Calu3 (cell line): ENCODE measurements at regions not wholly inside any gene's neighbourhood (a gene's known extent, or its start where the extent isn't known, plus 50 kb on each side); places are given as distances from the start of the nearest gene placed in this dataset.

ENCODE experiments used
- BruUV-seq: library from RNA; stranded (reverse); fragments of 400-500 nt; replicated peaks from 2 replicates; lab custom pipeline; 2021; lab: Mats Ljungman, UMichigan
- CTCF ChIA-PET: fragments of 300-600 bp; sonication (Branson Sonifier 250); formaldehyde crosslinking; loops from one replicate; lab custom pipeline; 2022; ENCODE audit warnings: antibody characterized with exemption; lab: Charles Lee
- DNase-seq: peaks from one replicate; pipeline ENCODE4 v3.0.0; 2022
- H3K27ac Mint-ChIP-seq: one replicate; pipeline ENCODE4 v1.8.0; 2022; ENCODE audit warnings: mixed read lengths; ENCODE audit not compliant: unreplicated experiment
- H3K27me3 Mint-ChIP-seq: one replicate; pipeline ENCODE4 v1.8.0; 2022; ENCODE audit warnings: mixed read lengths; ENCODE audit not compliant: unreplicated experiment
- H3K36me3 Mint-ChIP-seq: one replicate; pipeline ENCODE4 v1.8.0; 2022; ENCODE audit warnings: mild to moderate bottlenecking, moderate library complexity, mixed read lengths; ENCODE audit not compliant: insufficient read depth, unreplicated experiment
- H3K4me1 Mint-ChIP-seq: one replicate; pipeline ENCODE4 v1.8.0; 2022; ENCODE audit warnings: mild to moderate bottlenecking, low read depth, mixed read lengths; ENCODE audit not compliant: unreplicated experiment
- H3K4me3 Mint-ChIP-seq: one replicate; pipeline ENCODE4 v1.8.0; 2022; ENCODE audit warnings: mild to moderate bottlenecking, low read depth, moderate library complexity, mixed read lengths; ENCODE audit not compliant: unreplicated experiment
- H3K9me3 Mint-ChIP-seq: one replicate; pipeline ENCODE4 v1.8.0; 2022; ENCODE audit warnings: low read depth, mixed read lengths; ENCODE audit not compliant: unreplicated experiment
- intact Hi-C: fragments of 100-400 bp; cut with micrococcal nuclease; formaldehyde crosslinking; loops from one replicate; pipeline ENCODE4 v1.10.0; 2022; ENCODE audit not compliant: unreplicated experiment
- TF ChIP-seq, protein P1 (sequence below): fragments of 200-600 bp; IDR thresholded peaks from one replicate; pipeline ENCODE4 v1.8.0; 2022; ENCODE audit warnings: antibody characterized with exemption; ENCODE audit not compliant: unreplicated experiment

DNA sequence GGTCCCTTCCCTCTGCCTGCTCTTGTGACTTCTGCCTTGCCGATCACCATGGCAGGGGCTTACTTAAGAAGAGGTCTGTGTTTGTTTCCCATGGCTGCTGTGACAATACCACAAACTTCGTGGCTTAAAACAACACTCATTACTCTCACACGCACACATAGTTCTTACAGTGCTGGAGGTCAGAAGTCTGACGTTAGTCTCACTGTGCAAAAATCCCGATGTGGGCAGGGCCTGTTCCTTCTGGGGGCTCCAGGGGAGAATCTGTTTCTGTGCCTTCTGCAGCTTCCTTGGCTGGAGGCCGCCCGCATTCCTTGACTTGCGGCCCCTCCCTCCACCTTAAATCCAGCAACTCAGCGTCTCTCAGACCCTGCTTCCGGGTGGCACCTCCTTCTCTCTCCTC is 249.2 kb upstream of the GSE1 start:
- TF ChIP-seq, protein P1, sequence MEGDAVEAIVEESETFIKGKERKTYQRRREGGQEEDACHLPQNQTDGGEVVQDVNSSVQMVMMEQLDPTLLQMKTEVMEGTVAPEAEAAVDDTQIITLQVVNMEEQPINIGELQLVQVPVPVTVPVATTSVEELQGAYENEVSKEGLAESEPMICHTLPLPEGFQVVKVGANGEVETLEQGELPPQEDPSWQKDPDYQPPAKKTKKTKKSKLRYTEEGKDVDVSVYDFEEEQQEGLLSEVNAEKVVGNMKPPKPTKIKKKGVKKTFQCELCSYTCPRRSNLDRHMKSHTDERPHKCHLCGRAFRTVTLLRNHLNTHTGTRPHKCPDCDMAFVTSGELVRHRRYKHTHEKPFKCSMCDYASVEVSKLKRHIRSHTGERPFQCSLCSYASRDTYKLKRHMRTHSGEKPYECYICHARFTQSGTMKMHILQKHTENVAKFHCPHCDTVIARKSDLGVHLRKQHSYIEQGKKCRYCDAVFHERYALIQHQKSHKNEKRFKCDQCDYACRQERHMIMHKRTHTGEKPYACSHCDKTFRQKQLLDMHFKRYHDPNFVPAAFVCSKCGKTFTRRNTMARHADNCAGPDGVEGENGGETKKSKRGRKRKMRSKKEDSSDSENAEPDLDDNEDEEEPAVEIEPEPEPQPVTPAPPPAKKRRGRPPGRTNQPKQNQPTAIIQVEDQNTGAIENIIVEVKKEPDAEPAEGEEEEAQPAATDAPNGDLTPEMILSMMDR, result no peak
- no peak for DNase-seq
- intact Hi-C loops, result no loop called here
- CTCF ChIA-PET, result interaction anchor here (0.6 to 1.3 kb wide), 2 partner anchors 32 to 229 kb away, joined by 3 to 4 read pairs; no protein-coding TSS in a partner anchor
- Mint-ChIP-seq H3K4me3 (no peak overlapping the region), H3K4me1 (peaks cover 26% of the 10 kb centered on the region), H3K27me3 (peaks cover 88% of the 10 kb centered on the region), H3K36me3 (no peaks in the 10 kb centered on the region), H3K9me3 (no peaks in the 10 kb centered on the region), H3K27ac (no peak overlapping the region)
- BruUV-seq, result no TSS peak

DNA sequence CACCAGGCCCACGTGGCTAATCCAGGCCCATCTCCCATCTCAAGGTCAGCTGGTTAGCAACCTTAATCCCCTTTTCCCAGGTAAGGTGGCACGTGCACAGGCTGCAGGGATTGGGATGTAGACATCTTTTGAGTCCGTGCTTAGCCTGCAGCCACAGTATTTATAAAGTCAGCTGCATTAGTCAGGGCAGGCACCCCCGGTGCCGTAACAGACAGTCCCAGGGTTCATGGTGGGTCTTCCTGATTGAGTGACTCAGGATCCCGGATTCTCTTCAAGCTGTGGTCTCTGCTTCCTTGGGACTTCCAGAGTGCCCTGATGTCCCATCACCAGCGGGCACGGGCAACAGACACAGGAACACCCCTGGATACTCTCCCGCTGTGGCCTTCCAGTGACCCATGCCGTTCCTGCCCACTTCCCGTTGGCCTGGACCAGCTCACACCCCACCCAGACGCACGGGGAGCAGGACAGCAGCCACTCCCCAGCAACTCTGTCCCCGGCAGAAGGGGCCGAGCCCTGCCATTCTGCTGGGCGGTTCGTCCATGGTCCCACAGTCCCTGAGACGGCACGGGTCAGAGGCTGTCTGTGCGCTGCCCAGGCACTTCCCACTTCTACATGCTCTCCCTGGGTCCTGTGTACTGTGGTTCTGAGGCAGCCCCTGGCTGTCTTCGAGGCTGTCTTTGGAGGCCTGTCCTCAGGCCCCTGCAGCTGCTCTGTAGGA is 248.6 kb upstream of the GSE1 start:
- Mint-ChIP-seq H3K27ac (no peak overlapping the region), H3K27me3 (peaks cover 89% of the 10 kb centered on the region), H3K4me3 (no peak overlapping the region), H3K9me3 (no peaks in the 10 kb centered on the region), H3K36me3 (no peaks in the 10 kb centered on the region), H3K4me1 (peaks cover 26% of the 10 kb centered on the region)
- TF ChIP-seq, protein P1, result no peak
- DNase-seq, result no peak
- intact Hi-C loops, result no loop called here
- no TSS peak for BruUV-seq
- CTCF ChIA-PET, result interaction anchor here (1.5 kb wide), 1 partner anchor 14 kb away, joined by 3 read pairs; no protein-coding TSS in a partner anchor

DNA sequence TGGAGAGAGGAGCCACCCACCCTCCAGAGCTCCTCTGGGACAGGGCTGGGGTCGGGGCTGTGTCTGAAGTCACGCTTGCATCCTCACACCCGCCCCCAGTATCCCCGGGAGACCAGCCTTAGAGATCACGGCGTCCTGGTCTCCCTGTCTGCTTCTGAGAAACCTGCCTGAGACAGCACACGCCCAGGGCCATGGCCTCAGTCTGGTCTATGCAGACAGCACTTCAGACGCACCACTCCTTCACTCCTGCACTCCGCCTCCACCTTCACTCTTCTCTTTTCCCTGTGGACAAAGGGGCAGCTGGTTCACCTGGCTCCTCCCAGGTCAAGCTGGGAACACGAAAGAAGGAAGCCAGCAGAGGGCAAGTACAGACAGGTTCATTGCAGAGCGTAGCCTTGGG is 248.0 kb upstream of the GSE1 start:
- CTCF ChIA-PET, result interaction anchor here (1.5 kb wide), 1 partner anchor 14 kb away, joined by 3 read pairs; no protein-coding TSS in a partner anchor
- H3K4me3 Mint-ChIP-seq, result no peak overlapping the region
- BruUV-seq, result no TSS peak
- H3K4me1 Mint-ChIP-seq, result peaks cover 26% of the 10 kb centered on the region
- H3K9me3 Mint-ChIP-seq, result no peaks in the 10 kb centered on the region
- TF ChIP-seq, protein P1, result no peak
- peaks cover 93% of the 10 kb centered on the region for H3K27me3 Mint-ChIP-seq
- no peak overlapping the region for H3K27ac Mint-ChIP-seq
- H3K36me3 Mint-ChIP-seq, result no peaks in the 10 kb centered on the region
- intact Hi-C loops, result no loop called here
- no peak for DNase-seq

DNA sequence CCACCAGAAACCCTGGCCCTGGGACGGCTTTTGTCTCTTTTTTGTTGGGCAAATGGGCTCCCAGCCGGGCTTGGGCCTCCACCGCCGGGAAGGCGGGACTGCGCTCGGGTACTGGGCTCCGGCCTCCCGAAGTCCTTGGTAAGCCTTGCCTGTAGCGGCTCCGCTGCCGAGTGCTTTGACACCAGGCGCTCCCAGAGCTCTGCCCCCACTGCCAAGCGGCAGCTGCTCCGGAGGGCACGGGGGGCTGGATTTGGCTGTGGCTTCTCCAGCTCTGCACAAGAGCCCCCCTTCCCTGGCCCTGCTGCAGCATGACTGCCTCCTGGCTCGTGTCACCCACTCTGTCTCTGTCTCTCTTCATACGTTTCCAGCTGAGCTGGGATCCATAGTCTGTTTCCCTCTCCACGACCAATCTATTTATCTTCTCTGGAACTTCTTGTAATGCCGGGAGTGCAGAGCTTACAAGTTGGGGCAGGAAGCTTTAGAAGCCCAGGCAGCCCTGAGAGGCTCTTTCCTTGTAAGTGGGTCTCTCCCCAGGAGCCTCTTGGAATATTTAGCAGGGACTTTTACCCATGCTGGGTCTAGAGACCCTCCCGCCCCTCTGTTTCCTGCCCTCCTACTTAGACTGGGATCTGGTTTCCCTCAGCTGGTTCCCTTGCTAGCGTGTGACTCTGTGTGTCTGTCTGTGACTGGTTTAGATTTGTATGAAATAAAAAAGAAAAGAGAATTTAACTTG is 246.9 kb upstream of the GSE1 start:
- CTCF ChIA-PET, result interaction anchor here (1.5 kb wide), 1 partner anchor 15 kb away, joined by 3 read pairs; no protein-coding TSS in a partner anchor
- intact Hi-C loops, result no loop called here
- Mint-ChIP-seq H3K9me3 (no peaks in the 10 kb centered on the region), H3K4me1 (peaks cover 18% of the 10 kb centered on the region), H3K27ac (no peak overlapping the region), H3K4me3 (no peak overlapping the region), H3K27me3 (peaks cover 82% of the 10 kb centered on the region), H3K36me3 (no peaks in the 10 kb centered on the region)
- no peak for DNase-seq
- no TSS peak for BruUV-seq
- TF ChIP-seq, protein P1, result no peak
